GM21529 (cell line): ENCODE measurements at regions not wholly inside any gene's neighbourhood (a gene's known extent, or its start where the extent isn't known, plus 50 kb on each side); places are given as distances from the start of the nearest gene placed in this dataset.
"Not testable (repeated sequence)": the region's sequence is repeated elsewhere in the genome, so short reads cannot be mapped to it uniquely, and the experiment has no call there.

Experiments used
- ATAC-seq: cut with Tn5 transposase; IDR thresholded peaks from one replicate; pipeline ENCODE4 v1.9.1; 2021; ENCODE audit not compliant: unreplicated experiment

DNA sequence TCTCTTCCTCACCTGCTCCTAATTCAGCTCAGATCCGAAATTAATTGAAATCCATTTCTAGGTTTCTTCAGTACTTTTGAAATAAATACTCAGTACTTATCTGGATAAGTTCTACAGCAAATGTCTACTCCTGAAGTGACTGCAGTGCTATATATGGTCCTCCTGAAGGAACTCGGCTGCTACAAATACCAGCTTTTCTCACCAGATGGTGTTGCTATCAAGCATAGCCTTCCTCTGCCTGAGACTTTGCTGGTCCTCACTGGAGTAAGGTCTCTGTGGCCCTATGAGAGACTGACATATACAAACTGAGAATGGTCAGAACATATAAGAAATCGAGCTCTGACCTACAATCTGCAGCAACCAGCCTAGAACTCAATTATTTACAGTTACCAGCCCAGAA is 161.6 kb downstream of the NDFIP2 start:
- ATAC-seq, result no peak

DNA sequence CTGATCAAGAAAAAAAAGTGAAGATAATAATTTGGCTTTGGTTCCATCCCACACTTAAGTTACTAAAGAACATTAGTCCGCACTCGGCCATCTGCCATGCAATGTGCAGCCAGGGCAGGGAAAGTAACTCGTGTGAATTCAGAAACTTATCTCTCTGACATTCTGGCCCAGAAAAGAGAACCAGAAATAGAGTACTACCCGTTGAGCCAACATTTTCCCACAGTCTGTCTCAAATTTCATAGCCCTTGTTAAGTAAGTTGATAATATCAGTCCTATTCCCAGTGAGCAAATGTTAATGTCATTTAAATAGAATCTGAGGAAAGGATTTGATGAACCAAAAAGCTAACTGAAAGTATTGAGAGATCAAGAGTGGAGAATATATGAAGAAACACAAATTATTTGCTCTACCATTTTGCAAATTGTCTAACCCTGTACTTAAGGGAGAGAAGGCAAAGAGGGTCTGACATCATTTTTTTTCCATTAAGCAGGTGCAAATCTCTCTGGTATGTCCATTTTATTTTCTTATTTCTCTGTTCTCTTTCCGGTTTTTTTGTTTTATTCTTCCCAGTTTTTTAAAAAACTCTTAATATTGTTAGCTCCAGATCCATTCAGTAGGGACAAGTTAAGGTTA is 156.3 kb downstream of the NDFIP2 start:
- no peak for ATAC-seq

DNA sequence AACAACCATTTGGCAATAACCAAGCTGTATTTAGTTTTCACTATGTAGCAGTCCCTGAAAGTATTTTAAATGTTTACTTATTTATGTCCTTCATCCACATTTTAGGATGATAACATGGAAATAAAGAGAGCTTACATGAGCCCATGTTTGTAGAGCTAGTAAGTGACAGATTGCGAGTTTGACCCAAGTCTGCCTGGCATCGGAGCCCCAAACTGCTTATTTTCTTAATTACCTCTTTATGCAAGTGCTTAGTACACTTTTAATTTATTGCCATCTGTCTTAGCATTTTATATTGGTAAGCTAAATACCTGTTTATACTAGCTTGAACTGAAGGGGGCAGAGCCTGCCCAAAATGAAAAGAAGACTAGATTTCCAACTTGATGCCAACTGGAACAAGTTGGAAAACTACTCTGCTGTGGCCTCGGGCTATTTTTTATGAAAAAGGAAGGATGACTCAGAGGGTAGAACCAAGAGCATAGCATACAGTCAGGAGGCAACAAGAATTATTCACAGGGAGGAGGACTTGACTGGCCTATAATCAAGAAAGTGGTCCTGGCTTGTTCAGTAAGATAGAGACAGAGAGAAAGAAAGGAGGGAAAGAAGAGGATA is 150.2 kb downstream of the NDFIP2 start:
- ATAC-seq, result no peak

DNA sequence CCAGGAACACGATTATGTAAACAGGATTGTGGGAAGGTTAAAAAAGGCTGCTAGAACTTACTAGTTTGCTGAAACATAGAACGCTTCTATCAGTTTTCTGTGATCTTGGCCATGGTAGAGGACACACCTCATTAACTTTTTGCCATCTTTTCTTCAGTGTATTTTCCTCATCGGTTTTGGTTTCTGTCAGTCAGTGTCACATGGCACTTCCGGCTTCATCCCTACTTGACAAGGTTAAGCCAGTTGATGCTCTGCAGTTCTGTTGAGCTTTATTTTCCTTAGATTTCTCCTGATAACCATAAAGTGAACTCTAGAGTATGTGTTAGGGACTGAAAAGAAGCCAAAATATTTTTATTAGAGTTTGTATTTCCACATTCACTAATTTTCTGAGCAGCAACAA is 147.5 kb downstream of the NDFIP2 start:
- ATAC-seq, result no peak

DNA sequence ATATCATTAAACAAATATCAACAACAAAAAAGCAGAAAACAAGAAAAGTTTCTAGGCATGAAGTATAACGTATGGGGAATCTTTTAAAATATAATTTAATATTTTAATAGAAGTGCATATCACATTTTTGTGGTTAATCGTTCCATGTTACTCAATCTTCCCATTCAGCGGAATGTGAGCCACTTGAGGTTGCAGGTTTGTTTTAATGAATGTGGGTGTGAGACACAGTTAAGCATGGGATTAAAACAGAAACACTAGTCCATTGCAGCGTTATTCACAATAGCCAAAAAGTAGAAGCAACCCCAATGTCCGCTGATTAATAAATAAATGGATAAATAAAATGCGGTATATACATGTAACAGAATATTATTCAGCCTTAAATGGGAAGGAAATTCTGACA is 146.0 kb downstream of the NDFIP2 start:
- ATAC-seq, result no peak

DNA sequence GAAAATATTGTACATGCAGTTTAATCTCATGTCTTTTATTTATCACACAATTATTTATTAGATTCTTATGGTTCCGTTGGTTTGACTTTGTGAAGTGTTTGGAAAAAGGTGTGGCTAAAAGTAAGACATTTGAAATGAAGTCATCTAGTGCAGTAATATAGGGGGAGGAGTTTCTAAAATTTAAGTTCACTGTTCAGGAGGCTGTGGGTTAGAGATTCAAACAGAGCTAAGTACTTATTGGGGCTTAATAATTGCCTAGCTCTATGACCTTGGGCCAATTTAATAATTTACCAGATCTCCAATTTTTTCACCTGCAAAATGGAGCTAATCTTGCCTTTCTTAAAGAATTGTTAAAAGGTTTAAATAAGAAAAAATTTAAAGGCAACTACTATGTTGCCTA is 144.6 kb downstream of the NDFIP2 start:
- ATAC-seq, result no peak

DNA sequence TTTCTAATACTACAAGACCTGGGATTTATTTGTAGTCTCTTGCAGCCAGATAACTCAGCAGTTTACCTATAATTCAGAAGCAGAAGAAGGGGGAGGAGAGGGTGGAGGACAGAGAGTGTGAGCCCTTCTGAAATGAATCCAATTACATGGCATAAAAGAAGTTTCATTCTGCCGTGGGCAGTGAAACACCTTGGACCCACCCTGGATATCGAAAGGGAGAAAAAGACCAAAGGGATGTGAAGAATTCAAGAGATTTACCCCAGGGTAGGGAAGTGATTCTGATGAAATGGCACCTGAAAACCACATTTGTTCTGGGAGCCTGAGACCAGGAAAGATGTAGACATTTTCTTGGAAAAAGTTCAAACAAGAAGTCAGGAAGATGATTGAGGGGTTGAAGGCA is 140.9 kb downstream of the NDFIP2 start:
- ATAC-seq, result no peak

DNA sequence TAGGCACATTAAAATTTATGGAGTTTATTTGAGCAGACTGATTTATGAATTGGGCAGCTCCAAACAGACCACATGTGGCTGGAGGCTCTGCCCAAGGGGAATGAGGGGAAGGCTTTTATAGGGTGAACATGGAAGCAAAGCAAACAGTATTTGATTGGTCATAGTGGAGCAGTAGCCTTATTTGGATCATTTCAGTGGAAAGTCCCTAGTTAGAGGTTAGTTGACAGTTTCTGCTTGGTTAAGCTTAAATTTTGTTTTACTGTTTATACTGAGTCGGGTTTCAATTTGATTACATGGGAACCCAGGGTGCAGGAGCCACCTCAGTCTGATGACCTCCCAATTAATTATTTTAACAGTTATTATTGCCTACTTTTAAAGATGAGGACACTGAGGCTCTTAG is 140.5 kb downstream of the NDFIP2 start:
- no peak for ATAC-seq

DNA sequence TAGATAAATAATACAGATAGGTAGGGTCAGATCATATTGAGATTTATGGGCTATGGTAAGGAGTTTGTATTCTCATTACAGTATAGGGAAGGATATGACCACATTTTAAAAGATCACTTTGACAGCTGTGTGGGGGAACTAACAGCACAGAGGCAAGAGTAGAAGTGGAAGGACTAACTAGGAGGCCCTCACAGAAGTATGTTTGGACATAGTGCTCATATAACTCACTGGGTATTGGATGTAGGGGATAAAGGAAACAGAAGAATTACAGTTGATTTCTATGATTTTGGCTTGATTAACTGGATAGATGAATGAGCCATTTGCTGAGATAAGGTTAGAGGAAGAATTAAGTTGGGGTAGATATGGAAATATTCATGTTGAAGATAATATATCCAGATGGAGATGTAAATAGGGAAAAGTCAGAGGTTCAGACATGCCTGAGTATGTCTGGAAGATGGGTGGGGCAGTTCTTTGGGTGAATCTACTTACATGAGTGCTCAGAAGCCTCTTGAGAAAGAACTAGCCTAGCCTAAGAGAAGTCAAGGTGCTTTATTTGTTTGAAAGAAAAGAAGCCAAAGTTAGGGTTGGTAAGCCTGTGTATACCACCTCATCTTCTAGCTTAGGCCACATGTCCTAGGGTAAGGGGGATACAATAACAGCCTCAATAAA is 133.4 kb downstream of the NDFIP2 start:
- no peak for ATAC-seq

DNA sequence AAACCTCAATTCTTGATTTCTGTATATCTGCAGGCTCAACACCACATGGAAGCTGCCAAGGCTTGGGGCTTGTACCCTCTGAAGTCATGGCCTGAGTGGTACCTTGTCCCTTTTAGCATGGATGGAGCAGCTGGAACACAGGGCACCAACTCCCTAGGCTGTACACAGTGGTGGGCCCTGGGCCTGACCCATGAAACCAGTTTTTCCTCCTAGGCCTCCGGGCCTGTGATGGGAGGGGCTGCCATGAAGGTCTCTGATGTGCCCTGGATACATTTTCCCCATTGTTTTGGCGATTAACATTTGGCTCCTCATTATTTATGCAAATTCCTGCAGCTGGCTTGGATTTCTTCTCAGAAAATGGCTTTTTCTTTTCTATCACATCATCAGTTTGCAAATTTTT is 131.6 kb downstream of the NDFIP2 start:
- ATAC-seq, result no peak

DNA sequence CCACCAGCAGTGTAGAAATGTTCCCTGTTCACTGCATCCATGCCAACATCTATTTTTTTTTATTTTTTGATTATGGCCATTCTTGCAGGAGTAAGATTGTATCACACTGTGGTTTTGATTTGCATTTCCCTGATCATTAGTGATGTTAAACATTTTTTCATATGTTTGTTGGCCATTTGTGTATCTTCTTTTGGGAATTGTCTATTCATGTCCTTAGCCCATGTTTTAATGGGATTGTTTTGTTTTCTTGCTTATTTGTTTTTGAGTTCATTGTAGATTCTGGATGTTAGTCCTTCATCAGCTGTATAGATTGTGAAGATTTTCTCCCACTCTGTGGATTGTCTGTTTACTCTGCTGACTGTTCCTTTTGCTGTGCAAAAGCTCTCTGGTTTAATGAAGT is 126.9 kb downstream of the NDFIP2 start:
- not testable (repeated sequence) for ATAC-seq
